ENCODE measurements at regions not wholly inside any gene's neighbourhood (a gene's known extent, or its start where the extent isn't known, plus 50 kb on each side); places are given as distances from the start of the nearest gene placed in this dataset.

GRCh38 chr12:58819985-58820384, 100.3 kb downstream of the LRIG3 start:
- TF ChIP-seq, protein P1, sequence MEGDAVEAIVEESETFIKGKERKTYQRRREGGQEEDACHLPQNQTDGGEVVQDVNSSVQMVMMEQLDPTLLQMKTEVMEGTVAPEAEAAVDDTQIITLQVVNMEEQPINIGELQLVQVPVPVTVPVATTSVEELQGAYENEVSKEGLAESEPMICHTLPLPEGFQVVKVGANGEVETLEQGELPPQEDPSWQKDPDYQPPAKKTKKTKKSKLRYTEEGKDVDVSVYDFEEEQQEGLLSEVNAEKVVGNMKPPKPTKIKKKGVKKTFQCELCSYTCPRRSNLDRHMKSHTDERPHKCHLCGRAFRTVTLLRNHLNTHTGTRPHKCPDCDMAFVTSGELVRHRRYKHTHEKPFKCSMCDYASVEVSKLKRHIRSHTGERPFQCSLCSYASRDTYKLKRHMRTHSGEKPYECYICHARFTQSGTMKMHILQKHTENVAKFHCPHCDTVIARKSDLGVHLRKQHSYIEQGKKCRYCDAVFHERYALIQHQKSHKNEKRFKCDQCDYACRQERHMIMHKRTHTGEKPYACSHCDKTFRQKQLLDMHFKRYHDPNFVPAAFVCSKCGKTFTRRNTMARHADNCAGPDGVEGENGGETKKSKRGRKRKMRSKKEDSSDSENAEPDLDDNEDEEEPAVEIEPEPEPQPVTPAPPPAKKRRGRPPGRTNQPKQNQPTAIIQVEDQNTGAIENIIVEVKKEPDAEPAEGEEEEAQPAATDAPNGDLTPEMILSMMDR (conservative IDR thresholded peaks at IDR 0.05): no peak
- no peak for TF ChIP-seq ZFX (IDR thresholded peaks at IDR 0.05)

Data from C4-2B (cell line).